DND-41 (cell line): ENCODE measurements at regions not wholly inside any gene's neighbourhood (a gene's known extent, or its start where the extent isn't known, plus 50 kb on each side); places are given as distances from the start of the nearest gene placed in this dataset.
A peak's percentile ranks its signal among the peaks of the same experiment; 100 is the strongest.

Experiments used
- ATAC-seq: fragments of 200-7000 bp; cut with Tn5 transposase; 3 replicates; pipeline ENCODE4 v1.9.1; 2021; ENCODE audit warnings: low read depth; ENCODE audit not compliant: insufficient read depth
- DNase-seq: peaks from one replicate; pipeline ENCODE4 v3.0.0-alpha.2; 2020
- H2AFZ ChIP-seq: 2 replicates; pipeline ENCODE4 v1.6.0; 2012; ENCODE audit warnings: low read depth, low read length
- H3K27ac ChIP-seq: 2 replicates; pipeline ENCODE4 v1.5.1; 2012; ENCODE audit warnings: low read length, inconsistent platforms
- H3K27me3 ChIP-seq: fragments of 200-600 bp; sonication (generic); 2 replicates; pipeline ENCODE4 v1.6.0; 2012; ENCODE audit warnings: low read length, mild to moderate bottlenecking, inconsistent platforms; ENCODE audit not compliant: insufficient read depth, poor library complexity
- H3K36me3 ChIP-seq: 2 replicates; pipeline ENCODE4 v1.5.1; 2012; ENCODE audit warnings: low read length, inconsistent platforms; ENCODE audit not compliant: insufficient read depth
- H3K4me1 ChIP-seq: 2 replicates; pipeline ENCODE4 v1.5.1; 2012; ENCODE audit warnings: mild to moderate bottlenecking, low read length; ENCODE audit not compliant: insufficient read depth
- H3K4me2 ChIP-seq: 2 replicates; pipeline ENCODE4 v1.6.0; 2012; ENCODE audit warnings: mild to moderate bottlenecking, moderate library complexity, low read length, inconsistent platforms; ENCODE audit not compliant: insufficient read depth
- H3K4me3 ChIP-seq, 2 experiments: fragments of 200-600 bp in 1 of 2; shearing (Covaris generic) in 1 of 2; 2 replicates each; pipeline ENCODE4 v1.5.1; 2012 to 2016; ENCODE audit warnings: inconsistent platforms in 2 of 2, low read length in 2 of 2, mild to moderate bottlenecking in 2 of 2, low read depth in 1 of 2, moderate library complexity in 1 of 2
- H3K79me2 ChIP-seq: 2 replicates; pipeline ENCODE4 v1.6.0; 2012; ENCODE audit warnings: low read length, inconsistent platforms; ENCODE audit not compliant: insufficient read depth
- H3K9ac ChIP-seq: 2 replicates; pipeline ENCODE4 v1.6.0; 2012; ENCODE audit warnings: low read depth, mild to moderate bottlenecking, inconsistent platforms, low read length, moderate library complexity
- H3K9me3 ChIP-seq: 2 replicates; pipeline ENCODE4 v1.5.1; 2012; ENCODE audit warnings: low read length, moderate library complexity, mild to moderate bottlenecking, inconsistent platforms; ENCODE audit not compliant: insufficient read depth, severe bottlenecking
- H4K20me1 ChIP-seq: 2 replicates; pipeline ENCODE4 v1.6.0; 2012; ENCODE audit warnings: low read length; ENCODE audit not compliant: insufficient read depth
- EZH2 ChIP-seq: IDR thresholded peaks from 3 replicates; pipeline ENCODE4 v1.6.1; 2012; ENCODE audit warnings: borderline replicate concordance, low read depth, mild to moderate bottlenecking, moderate library complexity, low read length, inconsistent platforms; ENCODE audit not compliant: severe bottlenecking
- TF ChIP-seq, protein P1 (sequence below): IDR thresholded peaks from 2 replicates; pipeline ENCODE4 v1.5.1; 2012; ENCODE audit warnings: borderline replicate concordance, low read length, moderate library complexity, mild to moderate bottlenecking; ENCODE audit not compliant: poor library complexity, severe bottlenecking; ENCODE audit errors: extremely low read depth

DNA sequence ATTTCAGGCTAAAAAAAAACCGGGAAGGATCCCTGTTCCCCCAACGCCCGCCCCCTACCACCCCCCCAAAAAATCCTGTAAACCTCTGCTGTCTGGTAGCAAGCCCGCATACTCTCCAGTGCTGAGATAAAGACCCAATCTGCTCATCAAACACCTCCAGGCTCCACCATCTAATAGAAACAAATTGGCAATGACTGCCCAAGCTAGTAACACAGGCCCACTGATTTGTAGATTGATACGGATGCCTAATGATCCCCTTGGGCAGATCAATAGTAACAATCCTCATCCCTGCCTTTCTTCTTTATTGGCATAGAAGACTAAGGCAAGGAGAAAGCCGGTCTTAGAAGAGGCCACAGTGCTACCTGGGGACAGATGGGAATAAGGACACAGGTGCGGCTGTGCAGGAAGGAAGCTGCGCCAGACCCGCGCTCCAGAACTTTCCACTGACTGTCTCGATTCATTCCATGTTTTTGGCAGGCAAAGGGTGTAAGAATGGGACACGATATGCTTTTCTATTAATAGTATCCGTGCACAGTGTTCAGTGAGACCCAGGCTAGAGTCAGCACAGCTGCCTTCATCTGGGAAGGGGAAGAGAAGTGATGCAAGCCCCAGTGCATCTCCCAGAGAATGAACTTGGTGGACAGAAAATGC lies 407.6 kb upstream of the PSMD7 start:
- H4K20me1 ChIP-seq: no peaks in the 10 kb centered on the region
- H3K27ac ChIP-seq: no peak overlapping the region
- H3K36me3 ChIP-seq: no peaks in the 10 kb centered on the region
- H3K79me2 ChIP-seq: no peaks in the 10 kb centered on the region
- DNase-seq (no peak), ATAC-seq (no peak)
- no peak overlapping the region for H3K9ac ChIP-seq
- no peak overlapping the region for H3K4me3 ChIP-seq
- peaks cover 19% of the 10 kb centered on the region for H3K4me1 ChIP-seq
- no peak for TF ChIP-seq EZH2
- TF ChIP-seq, protein P1, sequence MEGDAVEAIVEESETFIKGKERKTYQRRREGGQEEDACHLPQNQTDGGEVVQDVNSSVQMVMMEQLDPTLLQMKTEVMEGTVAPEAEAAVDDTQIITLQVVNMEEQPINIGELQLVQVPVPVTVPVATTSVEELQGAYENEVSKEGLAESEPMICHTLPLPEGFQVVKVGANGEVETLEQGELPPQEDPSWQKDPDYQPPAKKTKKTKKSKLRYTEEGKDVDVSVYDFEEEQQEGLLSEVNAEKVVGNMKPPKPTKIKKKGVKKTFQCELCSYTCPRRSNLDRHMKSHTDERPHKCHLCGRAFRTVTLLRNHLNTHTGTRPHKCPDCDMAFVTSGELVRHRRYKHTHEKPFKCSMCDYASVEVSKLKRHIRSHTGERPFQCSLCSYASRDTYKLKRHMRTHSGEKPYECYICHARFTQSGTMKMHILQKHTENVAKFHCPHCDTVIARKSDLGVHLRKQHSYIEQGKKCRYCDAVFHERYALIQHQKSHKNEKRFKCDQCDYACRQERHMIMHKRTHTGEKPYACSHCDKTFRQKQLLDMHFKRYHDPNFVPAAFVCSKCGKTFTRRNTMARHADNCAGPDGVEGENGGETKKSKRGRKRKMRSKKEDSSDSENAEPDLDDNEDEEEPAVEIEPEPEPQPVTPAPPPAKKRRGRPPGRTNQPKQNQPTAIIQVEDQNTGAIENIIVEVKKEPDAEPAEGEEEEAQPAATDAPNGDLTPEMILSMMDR: no peak
- peaks cover 45% of the 10 kb centered on the region for H3K27me3 ChIP-seq
- H3K9me3 ChIP-seq: no peaks in the 10 kb centered on the region
- H2AFZ ChIP-seq: no peak overlapping the region
- no peak overlapping the region for H3K4me2 ChIP-seq

DNA sequence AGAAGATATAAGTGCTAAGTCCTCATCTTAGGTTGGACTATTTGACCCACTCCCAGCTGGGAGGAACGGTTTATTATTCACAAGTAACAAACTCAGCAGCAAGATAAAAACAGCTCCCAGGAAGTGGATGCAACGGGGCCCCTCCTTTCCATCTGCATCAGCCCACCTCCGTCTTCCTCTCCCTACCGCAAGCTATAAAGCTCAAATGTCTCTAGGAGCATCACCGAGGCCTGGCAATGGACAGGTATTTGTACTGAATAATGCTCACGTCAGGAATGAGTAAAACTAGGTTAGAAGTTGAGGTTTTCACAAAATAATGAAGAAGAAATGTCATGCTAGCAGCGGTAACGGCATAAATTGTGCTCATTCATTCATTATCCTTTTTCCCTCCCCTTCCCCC lies 408.7 kb upstream of the PSMD7 start:
- Histone ChIP-seq H3K79me2 (no peaks in the 10 kb centered on the region), H3K4me3 (no peak overlapping the region), H3K4me2 (0 out of 2 replicates have a peak overlapping the region, but pooled peaks have one; percentile 19), H3K4me1 (peaks cover 19% of the 10 kb centered on the region), H4K20me1 (no peaks in the 10 kb centered on the region), H3K27me3 (peaks cover 45% of the 10 kb centered on the region), H3K9ac (no peak overlapping the region), H3K9me3 (no peaks in the 10 kb centered on the region), H2AFZ (no peak overlapping the region; the same call in 1 of the 2 replicates), H3K27ac (no peak overlapping the region), H3K36me3 (no peaks in the 10 kb centered on the region)
- no peak for TF ChIP-seq EZH2
- TF ChIP-seq, protein P1: no peak
- DNase-seq: peak; percentile 12
- peak; percentile 66; the same call in 1 of the 3 replicates for ATAC-seq

DNA sequence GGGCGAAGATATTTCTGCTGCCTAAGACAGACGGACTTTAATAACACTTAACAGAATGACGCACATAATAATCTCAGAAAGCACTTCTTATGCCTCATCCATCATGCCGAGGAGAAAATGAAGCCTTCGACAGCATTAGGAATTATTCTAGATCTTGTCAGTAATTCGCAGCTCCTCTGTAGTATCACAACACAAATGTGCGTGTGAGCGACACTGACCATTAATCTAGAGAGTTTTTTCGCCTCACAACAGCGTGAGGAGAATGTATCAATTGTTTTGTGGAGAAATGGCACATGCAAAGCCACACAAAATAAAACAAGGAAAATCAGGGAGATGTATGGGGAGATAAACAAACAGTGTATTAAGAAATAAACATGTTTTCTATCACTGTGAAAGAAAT lies 410.2 kb upstream of the PSMD7 start:
- H3K9ac ChIP-seq: no peak overlapping the region
- no peaks in the 10 kb centered on the region for H4K20me1 ChIP-seq
- DNase-seq (no peak), ATAC-seq (no peak)
- peaks cover 34% of the 10 kb centered on the region for H3K27me3 ChIP-seq
- H3K27ac ChIP-seq: no peak overlapping the region
- H3K4me1 ChIP-seq: peaks cover 16% of the 10 kb centered on the region
- H2AFZ ChIP-seq: no peak overlapping the region
- H3K4me3 ChIP-seq: no peak overlapping the region
- H3K9me3 ChIP-seq: no peaks in the 10 kb centered on the region
- TF ChIP-seq EZH2: no peak
- TF ChIP-seq, protein P1: no peak
- H3K4me2 ChIP-seq: no peak overlapping the region
- no peaks in the 10 kb centered on the region for H3K36me3 ChIP-seq
- no peaks in the 10 kb centered on the region for H3K79me2 ChIP-seq

DNA sequence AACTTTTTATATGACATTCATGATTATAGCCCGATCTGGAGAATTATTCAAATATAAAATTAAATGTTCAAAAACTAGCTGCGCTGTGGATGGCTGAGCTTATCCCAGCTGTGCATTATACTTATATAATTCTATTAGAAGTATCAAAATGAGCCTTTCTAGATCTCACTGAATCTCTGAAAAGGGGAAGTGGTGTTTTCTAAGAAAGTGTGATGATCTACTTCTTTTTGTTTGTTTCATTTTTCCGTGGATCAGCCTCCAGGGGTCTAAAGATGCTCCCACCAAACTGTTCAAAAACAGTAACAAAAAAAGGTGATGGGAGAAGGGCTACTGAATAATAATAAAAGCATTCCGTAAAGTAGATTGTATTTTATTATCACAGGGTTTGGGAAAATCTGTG lies 411.3 kb upstream of the PSMD7 start:
- H3K27me3 ChIP-seq: peaks cover 24% of the 10 kb centered on the region
- no peak overlapping the region for H3K4me2 ChIP-seq
- no peaks in the 10 kb centered on the region for H3K36me3 ChIP-seq
- TF ChIP-seq EZH2: no peak
- TF ChIP-seq, protein P1: no peak
- ATAC-seq (no peak), DNase-seq (no peak)
- H3K4me1 ChIP-seq: peaks cover 6% of the 10 kb centered on the region
- H3K9ac ChIP-seq: no peak overlapping the region
- H3K27ac ChIP-seq: no peak overlapping the region
- no peaks in the 10 kb centered on the region for H3K79me2 ChIP-seq
- no peak overlapping the region for H3K4me3 ChIP-seq
- H3K9me3 ChIP-seq: no peaks in the 10 kb centered on the region
- no peaks in the 10 kb centered on the region for H4K20me1 ChIP-seq
- H2AFZ ChIP-seq: no peak overlapping the region
